ENCODE measurements at regions not wholly inside any gene's neighbourhood (a gene's known extent, or its start where the extent isn't known, plus 50 kb on each side); places are given as distances from the start of the nearest gene placed in this dataset.

GRCh38 chr1:72439036-72439435 is 156.7 kb upstream of the NEGR1 start:
- no peaks in the 10 kb centered on the region for H3K4me1 ChIP-seq (ENCODE audit: control insufficient read depth, insufficient read depth, low read length)
- no peak overlapping the region for H3K27ac Mint-ChIP-seq
- H3K9me3 Mint-ChIP-seq: peaks cover 11 to 18% of the 10 kb centered on the region in 2 donors
- H3K27me3 Mint-ChIP-seq (ENCODE audit: low read depth in 2 of 2): no peaks in the 10 kb centered on the region
- no peaks in the 10 kb centered on the region for H3K9me3 ChIP-seq (ENCODE audit: control insufficient read depth, insufficient read depth, low read length)
- H3K36me3 ChIP-seq (ENCODE audit: control insufficient read depth, insufficient read depth, low read length): no peaks in the 10 kb centered on the region
- intact Hi-C loops (cut with micrococcal nuclease): no loop called here
- no peak overlapping the region for H3K4me3 ChIP-seq (ENCODE audit: low read length)
- ATAC-seq: no peak
- no peak for DNase-seq
- H3K4me1 Mint-ChIP-seq: no peaks in the 10 kb centered on the region
- peaks cover 23% of the 10 kb centered on the region for H3K36me3 Mint-ChIP-seq
- no peak overlapping the region for H3K4me3 Mint-ChIP-seq
- H3K27me3 ChIP-seq (ENCODE audit: control insufficient read depth, insufficient read depth, low read length): no peaks in the 10 kb centered on the region
- WGBS (ENCODE audit: insufficient coverage): 100% methylated on average over 1 of the region's 1 CpG
- TF ChIP-seq, protein P1, sequence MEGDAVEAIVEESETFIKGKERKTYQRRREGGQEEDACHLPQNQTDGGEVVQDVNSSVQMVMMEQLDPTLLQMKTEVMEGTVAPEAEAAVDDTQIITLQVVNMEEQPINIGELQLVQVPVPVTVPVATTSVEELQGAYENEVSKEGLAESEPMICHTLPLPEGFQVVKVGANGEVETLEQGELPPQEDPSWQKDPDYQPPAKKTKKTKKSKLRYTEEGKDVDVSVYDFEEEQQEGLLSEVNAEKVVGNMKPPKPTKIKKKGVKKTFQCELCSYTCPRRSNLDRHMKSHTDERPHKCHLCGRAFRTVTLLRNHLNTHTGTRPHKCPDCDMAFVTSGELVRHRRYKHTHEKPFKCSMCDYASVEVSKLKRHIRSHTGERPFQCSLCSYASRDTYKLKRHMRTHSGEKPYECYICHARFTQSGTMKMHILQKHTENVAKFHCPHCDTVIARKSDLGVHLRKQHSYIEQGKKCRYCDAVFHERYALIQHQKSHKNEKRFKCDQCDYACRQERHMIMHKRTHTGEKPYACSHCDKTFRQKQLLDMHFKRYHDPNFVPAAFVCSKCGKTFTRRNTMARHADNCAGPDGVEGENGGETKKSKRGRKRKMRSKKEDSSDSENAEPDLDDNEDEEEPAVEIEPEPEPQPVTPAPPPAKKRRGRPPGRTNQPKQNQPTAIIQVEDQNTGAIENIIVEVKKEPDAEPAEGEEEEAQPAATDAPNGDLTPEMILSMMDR (IDR thresholded peaks at IDR 0.05): no peak
- no peak overlapping the region for H3K27ac ChIP-seq (ENCODE audit: low read length)

DNA sequence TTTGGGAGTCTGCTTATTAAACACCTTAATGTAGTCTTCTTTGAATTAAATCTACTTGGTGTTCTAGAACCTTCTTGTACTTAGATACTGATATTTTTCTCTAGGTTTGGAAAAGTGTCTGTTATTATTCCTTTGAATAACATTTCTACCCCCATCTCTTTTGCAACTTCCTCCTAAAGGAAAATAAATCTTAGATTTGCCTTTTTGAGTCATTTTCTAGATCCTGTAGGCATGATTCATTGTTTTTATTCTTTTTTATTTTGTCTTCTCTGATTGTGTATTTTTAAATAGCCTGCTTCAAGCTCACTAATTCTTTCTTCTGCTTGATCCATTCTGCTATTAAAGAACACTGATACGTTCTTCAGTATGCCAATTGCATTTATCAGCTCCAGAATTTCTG is 155.9 kb upstream of the NEGR1 start:
- peaks cover 11 to 16% of the 10 kb centered on the region in 2 donors for H3K9me3 Mint-ChIP-seq

GRCh38 chr1:72435025-72435424 is 152.7 kb upstream of the NEGR1 start:
- Mint-ChIP-seq H3K4me1 (no peaks in the 10 kb centered on the region), H3K36me3 (peaks cover 14% of the 10 kb centered on the region), H3K9me3 (peaks cover 9 to 12% of the 10 kb centered on the region in 2 donors), H3K27me3 (ENCODE audit: low read depth in 2 of 2) (no peaks in the 10 kb centered on the region), H3K4me3 (no peak overlapping the region), H3K27ac (no peak overlapping the region)
- Histone ChIP-seq H3K9me3 (ENCODE audit: control insufficient read depth, insufficient read depth, low read length) (no peaks in the 10 kb centered on the region), H3K27me3 (ENCODE audit: control insufficient read depth, insufficient read depth, low read length) (no peaks in the 10 kb centered on the region), H3K4me1 (ENCODE audit: control insufficient read depth, insufficient read depth, low read length) (no peaks in the 10 kb centered on the region), H3K4me3 (ENCODE audit: low read length) (no peak overlapping the region), H3K27ac (ENCODE audit: low read length) (no peak overlapping the region), H3K36me3 (ENCODE audit: control insufficient read depth, insufficient read depth, low read length) (no peaks in the 10 kb centered on the region)
- TF ChIP-seq, protein P1 (IDR thresholded peaks at IDR 0.05): no peak
- no peak for DNase-seq
- intact Hi-C loops (cut with micrococcal nuclease): no loop called here
- no peak for ATAC-seq

More for the DNA sequence above, 155.9 kb upstream of the NEGR1 start:
- no peaks in the 10 kb centered on the region for H3K27me3 Mint-ChIP-seq (ENCODE audit: low read depth in 2 of 2)
- H3K36me3 ChIP-seq (ENCODE audit: control insufficient read depth, insufficient read depth, low read length): no peaks in the 10 kb centered on the region
- no peak for DNase-seq
- peaks cover 23% of the 10 kb centered on the region for H3K36me3 Mint-ChIP-seq
- 71% methylated on average over 1 of the region's 1 CpG for whole genome bisulfite sequencing (ENCODE audit: insufficient coverage)
- no peaks in the 10 kb centered on the region for H3K4me1 ChIP-seq (ENCODE audit: control insufficient read depth, insufficient read depth, low read length)
- no peak overlapping the region for H3K27ac ChIP-seq (ENCODE audit: low read length)
- intact Hi-C loops (cut with micrococcal nuclease): no loop called here
- ATAC-seq: no peak
- no peaks in the 10 kb centered on the region for H3K4me1 Mint-ChIP-seq
- no peak overlapping the region for H3K4me3 ChIP-seq (ENCODE audit: low read length)
- H3K27ac Mint-ChIP-seq: no peak overlapping the region
- no peaks in the 10 kb centered on the region for H3K27me3 ChIP-seq (ENCODE audit: control insufficient read depth, insufficient read depth, low read length)
- no peak overlapping the region for H3K4me3 Mint-ChIP-seq
- TF ChIP-seq, protein P1 (IDR thresholded peaks at IDR 0.05): no peak
- H3K9me3 ChIP-seq (ENCODE audit: control insufficient read depth, insufficient read depth, low read length): no peaks in the 10 kb centered on the region

GRCh38 chr1:72434070-72434469 is 151.7 kb upstream of the NEGR1 start:
- Histone ChIP-seq H3K27ac (ENCODE audit: low read length) (no peak overlapping the region), H3K4me3 (ENCODE audit: low read length) (no peak overlapping the region)
- TF ChIP-seq, protein P1 (IDR thresholded peaks at IDR 0.05): no peak

More at GRCh38 chr1:72434070-72434469, 151.7 kb upstream of the NEGR1 start:
- no peak overlapping the region for H3K4me3 Mint-ChIP-seq
- Histone ChIP-seq H3K36me3 (ENCODE audit: control insufficient read depth, insufficient read depth, low read length) (no peaks in the 10 kb centered on the region), H3K27me3 (ENCODE audit: control insufficient read depth, insufficient read depth, low read length) (no peaks in the 10 kb centered on the region), H3K9me3 (ENCODE audit: control insufficient read depth, insufficient read depth, low read length) (peaks cover 3% of the 10 kb centered on the region), H3K4me1 (ENCODE audit: control insufficient read depth, insufficient read depth, low read length) (no peaks in the 10 kb centered on the region)
- H3K36me3 Mint-ChIP-seq: peaks cover 14% of the 10 kb centered on the region
- H3K9me3 Mint-ChIP-seq: peaks cover 9 to 12% of the 10 kb centered on the region in 2 donors
- ATAC-seq (no peak), DNase-seq (no peak)
- WGBS (ENCODE audit: insufficient coverage): 93% methylated on average over 2 of the region's 2 CpGs
- intact Hi-C loops (cut with micrococcal nuclease): no loop called here
- H3K27ac Mint-ChIP-seq: no peak overlapping the region
- no peaks in the 10 kb centered on the region for H3K27me3 Mint-ChIP-seq (ENCODE audit: low read depth in 2 of 2)
- H3K4me1 Mint-ChIP-seq: no peaks in the 10 kb centered on the region

Data from natural killer cell (primary cell).